ENCODE measurements at regions not wholly inside any gene's neighbourhood (a gene's known extent, or its start where the extent isn't known, plus 50 kb on each side); places are given as distances from the start of the nearest gene placed in this dataset.

GRCh38 chr7:88522771-88523293 is 216.1 kb upstream of the STEAP4 start:
- TF ChIP-seq CTCF (conservative IDR thresholded peaks at IDR 0.05; ENCODE audit: low read depth, low read length) (no peak), EZH2 (IDR thresholded peaks at IDR 0.05; ENCODE audit: borderline replicate concordance, low read depth, low read length, poor library complexity, severe bottlenecking) (no peak)
- H3K4me1 ChIP-seq (ENCODE audit: insufficient read depth, low read length, poor library complexity, severe bottlenecking) = no peaks in the 10 kb centered on the region
- intact Hi-C loops (cut with micrococcal nuclease; ENCODE audit: unreplicated experiment) = no loop called here
- H3K4me3 ChIP-seq (ENCODE audit: low read depth, low read length, poor library complexity, severe bottlenecking) = no peak overlapping the region
- no peak overlapping the region for H3K27ac ChIP-seq (ENCODE audit: low read depth, low read length, poor library complexity, severe bottlenecking)
- no peaks in the 10 kb centered on the region for H3K36me3 ChIP-seq (ENCODE audit: insufficient read depth, low read length, poor library complexity, severe bottlenecking)
- POLR2A ChIA-PET (ENCODE audit: low non-redundant PET) = no interaction called here
- BruUV-seq (replicated peaks) = no TSS peak
- no peaks in the 10 kb centered on the region for H3K9me3 ChIP-seq (ENCODE audit: low read depth, low read length, poor library complexity, severe bottlenecking)
- CTCF ChIA-PET = no interaction called here
- H3K27me3 ChIP-seq (replicated peaks; ENCODE audit: insufficient read depth, low read depth, low read length, poor library complexity) = no peaks in the 10 kb centered on the region
- no peak for DNase-seq (ENCODE audit: low spot score)

- POLR2A ChIA-PET (ENCODE audit: low non-redundant PET) = no interaction called here
- no peaks in the 10 kb centered on the region for H3K27me3 ChIP-seq (replicated peaks; ENCODE audit: insufficient read depth, low read depth, low read length, poor library complexity)
Measured at GRCh38 chr7:88516429-88516828, 209.7 kb upstream of the STEAP4 start.

GRCh38 chr7:88515301-88515700 is 208.6 kb upstream of the STEAP4 start:
- Histone ChIP-seq H3K27ac (ENCODE audit: low read depth, low read length, poor library complexity, severe bottlenecking) (no peak overlapping the region), H3K27me3 (replicated peaks; ENCODE audit: insufficient read depth, low read depth, low read length, poor library complexity) (no peaks in the 10 kb centered on the region), H3K36me3 (ENCODE audit: insufficient read depth, low read length, poor library complexity, severe bottlenecking) (no peaks in the 10 kb centered on the region), H3K4me3 (ENCODE audit: low read depth, low read length, poor library complexity, severe bottlenecking) (no peak overlapping the region), H3K4me1 (ENCODE audit: insufficient read depth, low read length, poor library complexity, severe bottlenecking) (no peaks in the 10 kb centered on the region), H3K9me3 (ENCODE audit: low read depth, low read length, poor library complexity, severe bottlenecking) (no peaks in the 10 kb centered on the region)
- ChIA-PET CTCF (no interaction called here), POLR2A (ENCODE audit: low non-redundant PET) (interaction anchor here (0.6 kb wide), 1 partner anchor 1383 kb away, joined by 3 read pairs; no protein-coding TSS in a partner anchor)
- DNase-seq (ENCODE audit: low spot score) = no peak
- BruUV-seq (replicated peaks) = no TSS peak
- intact Hi-C loops (cut with micrococcal nuclease; ENCODE audit: unreplicated experiment) = no loop called here
- TF ChIP-seq CTCF (conservative IDR thresholded peaks at IDR 0.05; ENCODE audit: low read depth, low read length) = no peak
- TF ChIP-seq EZH2 (IDR thresholded peaks at IDR 0.05; ENCODE audit: borderline replicate concordance, low read depth, low read length, poor library complexity, severe bottlenecking) = no peak

More at GRCh38 chr7:88516429-88516828, 209.7 kb upstream of the STEAP4 start:
- intact Hi-C loops (cut with micrococcal nuclease; ENCODE audit: unreplicated experiment) = no loop called here
- Histone ChIP-seq H3K4me1 (ENCODE audit: insufficient read depth, low read length, poor library complexity, severe bottlenecking) (no peaks in the 10 kb centered on the region), H3K27ac (ENCODE audit: low read depth, low read length, poor library complexity, severe bottlenecking) (no peak overlapping the region), H3K9me3 (ENCODE audit: low read depth, low read length, poor library complexity, severe bottlenecking) (no peaks in the 10 kb centered on the region), H3K36me3 (ENCODE audit: insufficient read depth, low read length, poor library complexity, severe bottlenecking) (no peaks in the 10 kb centered on the region), H3K4me3 (ENCODE audit: low read depth, low read length, poor library complexity, severe bottlenecking) (no peak overlapping the region)
- CTCF ChIA-PET = no interaction called here
- TF ChIP-seq CTCF (conservative IDR thresholded peaks at IDR 0.05; ENCODE audit: low read depth, low read length) (no peak), EZH2 (IDR thresholded peaks at IDR 0.05; ENCODE audit: borderline replicate concordance, low read depth, low read length, poor library complexity, severe bottlenecking) (no peak)
- no peak for DNase-seq (ENCODE audit: low spot score)
- BruUV-seq (replicated peaks) = no TSS peak

Measured in A673 (cell line).